Skeletal muscle satellite cell (primary cell): ENCODE measurements at regions not wholly inside any gene's neighbourhood (a gene's known extent, or its start where the extent isn't known, plus 50 kb on each side); places are given as distances from the start of the nearest gene placed in this dataset.
"Not testable (repeated sequence)": the region's sequence is repeated elsewhere in the genome, so short reads cannot be mapped to it uniquely, and the experiment has no call there.

Experiments used
- H3K27me3 ChIP-seq: 2 replicates; pipeline ENCODE4 v1.7.0; 2013; ENCODE audit warnings: low read length; ENCODE audit not compliant: control insufficient read depth, insufficient read depth
- H3K36me3 ChIP-seq: 2 replicates; pipeline ENCODE4 v1.7.0; 2013; ENCODE audit warnings: mild to moderate bottlenecking, control low read depth, low read length; ENCODE audit not compliant: insufficient read depth
- H3K4me1 ChIP-seq: 2 replicates; pipeline ENCODE4 v1.7.0; 2013; ENCODE audit warnings: low read length; ENCODE audit not compliant: control insufficient read depth, insufficient read depth
- H3K4me2 ChIP-seq: 2 replicates; pipeline ENCODE4 v1.7.0; 2013; ENCODE audit warnings: mild to moderate bottlenecking, low read length
- H3K4me3 ChIP-seq: 2 replicates; pipeline ENCODE4 v1.7.0; 2013; ENCODE audit warnings: low read length
- H3K9ac ChIP-seq: 2 replicates; pipeline ENCODE4 v1.7.0; 2013; ENCODE audit warnings: mild to moderate bottlenecking, low read depth, low read length, moderate library complexity
- H3K9me3 ChIP-seq: replicated peaks from 2 replicates; pipeline ENCODE4 v1.7.0; 2013; ENCODE audit warnings: mild to moderate bottlenecking, control low read depth, low read length

DNA sequence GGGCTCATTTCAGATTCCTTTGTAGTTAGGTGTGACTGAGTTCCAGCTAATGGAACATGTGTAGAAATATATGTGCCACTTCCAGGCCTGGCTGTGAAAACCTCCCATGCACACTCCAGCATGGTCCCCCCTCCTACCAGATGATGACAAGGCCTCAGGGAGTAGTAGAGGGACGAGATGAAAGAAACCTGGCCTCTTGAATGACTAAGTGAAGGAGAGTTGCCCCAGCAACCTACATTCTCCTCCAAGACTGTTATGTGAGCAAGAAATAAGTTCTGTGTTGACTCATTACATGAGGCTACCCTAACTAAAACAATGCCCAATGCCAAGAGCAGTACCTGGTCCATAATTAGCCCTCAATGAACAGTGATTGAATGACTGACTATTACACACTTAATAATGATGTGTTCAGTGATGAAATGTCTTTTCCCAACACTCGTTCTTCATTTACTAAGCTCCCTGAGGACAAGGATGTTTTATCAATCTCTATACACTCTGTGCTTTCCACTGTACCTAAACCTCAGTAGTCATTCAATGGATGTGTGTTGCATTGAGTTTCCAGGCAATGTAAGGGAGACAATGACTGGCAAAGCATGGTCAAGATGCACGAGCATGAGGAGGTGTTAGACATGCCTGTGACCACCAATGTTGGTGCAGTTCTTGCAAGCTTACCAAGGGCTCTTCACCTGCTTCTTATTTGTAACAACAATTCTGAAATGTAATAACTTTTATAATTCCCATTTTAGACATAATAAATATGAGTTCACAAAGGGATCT is 62.0 kb upstream of the BCL6 start:
- no peak overlapping the region for H3K4me2 ChIP-seq
- peaks cover 6% of the 10 kb centered on the region for H3K27me3 ChIP-seq
- no peak overlapping the region for H3K9ac ChIP-seq
- no peaks in the 10 kb centered on the region for H3K9me3 ChIP-seq
- H3K4me3 ChIP-seq, result no peak overlapping the region
- no peaks in the 10 kb centered on the region for H3K4me1 ChIP-seq
- H3K36me3 ChIP-seq, result no peaks in the 10 kb centered on the region

DNA sequence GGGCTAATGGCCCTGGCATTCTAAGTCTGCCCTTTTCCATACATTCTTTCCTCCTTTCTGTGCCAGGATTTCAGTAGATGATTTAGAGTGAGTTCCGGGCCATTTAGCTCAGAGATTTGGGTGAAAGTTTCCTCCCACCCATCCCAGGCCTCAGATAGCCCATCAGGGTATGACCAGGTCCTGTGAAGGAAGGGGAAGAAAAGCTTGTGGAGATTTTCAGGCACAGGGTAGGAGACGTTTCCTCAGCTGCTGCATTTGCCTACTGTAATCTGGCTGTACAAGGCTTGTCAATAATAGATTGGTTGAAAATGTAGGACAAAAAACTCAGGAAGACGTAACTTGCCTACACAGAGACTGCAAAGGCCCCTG is 63.2 kb upstream of the BCL6 start:
- H3K36me3 ChIP-seq, result no peaks in the 10 kb centered on the region
- H3K27me3 ChIP-seq, result peaks cover 6% of the 10 kb centered on the region
- H3K4me3 ChIP-seq, result no peak overlapping the region
- H3K4me2 ChIP-seq, result no peak overlapping the region
- no peaks in the 10 kb centered on the region for H3K4me1 ChIP-seq
- H3K9me3 ChIP-seq, result no peaks in the 10 kb centered on the region
- H3K9ac ChIP-seq, result no peak overlapping the region

DNA sequence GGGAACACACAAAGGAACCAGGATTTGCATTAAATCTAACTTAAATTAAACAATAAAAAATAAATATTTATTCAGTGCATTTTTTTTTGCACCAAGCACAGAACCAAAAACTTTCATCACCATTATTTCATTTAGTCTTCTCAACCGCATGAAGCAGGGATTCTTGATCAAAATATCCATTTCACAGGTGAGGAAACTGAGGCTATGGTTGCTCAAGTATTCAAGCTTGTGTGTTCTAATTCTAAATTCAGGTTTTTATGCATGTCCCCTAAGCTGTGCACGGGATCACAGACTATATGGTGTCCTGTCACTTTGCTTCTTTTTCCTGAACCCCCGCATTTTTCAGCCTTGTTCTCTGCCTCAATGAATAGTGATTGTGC is 64.3 kb upstream of the BCL6 start:
- no peak overlapping the region for H3K4me2 ChIP-seq
- H3K9ac ChIP-seq, result no peak overlapping the region
- no peaks in the 10 kb centered on the region for H3K4me1 ChIP-seq
- H3K9me3 ChIP-seq, result no peaks in the 10 kb centered on the region
- H3K36me3 ChIP-seq, result no peaks in the 10 kb centered on the region
- peaks cover 2% of the 10 kb centered on the region for H3K27me3 ChIP-seq
- H3K4me3 ChIP-seq, result no peak overlapping the region

DNA sequence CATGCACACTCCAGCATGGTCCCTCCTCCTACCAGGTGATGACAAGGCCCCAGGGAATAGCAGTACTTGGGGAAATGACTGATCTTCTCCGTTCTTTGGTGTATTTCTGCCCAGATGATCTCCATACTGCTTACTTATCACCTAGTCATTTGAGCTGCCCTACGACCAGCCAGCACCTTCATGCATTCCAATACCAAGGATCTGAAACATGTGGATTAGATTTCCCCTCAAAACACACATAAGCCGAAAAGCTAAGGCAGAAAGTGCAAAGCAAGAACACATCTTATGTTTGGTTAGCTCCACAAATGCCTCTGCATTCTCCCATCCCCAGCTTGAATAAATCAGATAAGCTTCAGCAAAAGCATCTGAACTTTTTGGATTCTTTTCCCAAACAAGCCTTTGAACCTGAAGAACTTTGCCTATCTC is 64.8 kb upstream of the BCL6 start:
- Histone ChIP-seq H3K36me3 (no peaks in the 10 kb centered on the region), H3K9me3 (no peaks in the 10 kb centered on the region), H3K27me3 (no peaks in the 10 kb centered on the region), H3K4me2 (no peak overlapping the region), H3K4me3 (no peak overlapping the region), H3K4me1 (no peaks in the 10 kb centered on the region), H3K9ac (no peak overlapping the region)

DNA sequence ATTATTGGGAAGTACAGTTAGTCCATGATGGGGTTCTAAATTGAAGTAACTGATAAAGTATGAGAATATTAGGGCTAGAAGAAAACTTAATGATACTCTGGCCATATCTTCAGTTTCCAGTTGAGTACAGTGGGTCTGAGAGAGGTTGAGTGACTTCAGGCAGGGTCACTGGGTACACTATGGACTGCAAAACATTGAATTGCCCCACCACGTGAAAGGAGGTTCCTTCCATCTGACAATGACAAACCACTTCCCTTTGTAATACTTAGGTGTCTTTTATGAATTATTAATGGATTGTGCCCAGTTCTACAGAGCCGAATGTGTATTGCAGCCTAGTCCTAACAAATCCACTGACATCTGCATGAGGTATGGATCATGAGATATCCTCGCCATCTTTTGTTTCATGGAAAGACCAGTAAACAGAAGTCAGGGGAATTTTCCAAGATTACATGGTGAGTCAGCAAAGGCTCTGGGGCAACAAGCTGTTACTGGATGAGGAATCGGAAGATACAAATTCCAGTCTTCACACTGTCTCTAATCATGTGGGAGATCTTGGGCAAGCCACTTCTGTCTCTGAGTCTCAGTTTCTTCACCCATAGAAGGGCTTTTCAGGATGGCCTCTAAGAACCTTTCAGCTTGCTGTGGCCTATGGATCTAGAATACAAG is 66.5 kb upstream of the BCL6 start:
- Histone ChIP-seq H3K4me2 (no peak overlapping the region), H3K4me1 (no peaks in the 10 kb centered on the region), H3K4me3 (no peak overlapping the region), H3K36me3 (no peaks in the 10 kb centered on the region), H3K9ac (no peak overlapping the region), H3K27me3 (no peaks in the 10 kb centered on the region), H3K9me3 (no peaks in the 10 kb centered on the region)

DNA sequence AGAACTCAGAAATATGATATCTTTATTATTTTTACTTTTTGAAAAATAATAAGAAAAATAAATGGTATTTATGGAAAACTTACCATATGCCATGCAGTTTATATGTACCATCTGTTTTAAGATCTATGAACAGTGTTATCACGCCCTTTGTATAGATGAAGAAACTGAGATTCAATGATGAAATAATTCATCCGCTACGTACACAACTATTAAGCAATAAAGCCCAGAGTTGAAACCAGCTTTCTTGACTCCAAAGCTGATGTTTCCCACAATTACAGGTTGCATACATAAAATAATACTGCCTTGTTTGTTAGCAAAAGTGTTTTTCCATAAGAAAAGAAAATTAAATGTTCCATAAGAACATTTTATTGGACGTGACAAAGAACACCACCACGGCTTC is 67.2 kb upstream of the BCL6 start:
- Histone ChIP-seq H3K36me3 (no peaks in the 10 kb centered on the region), H3K9me3 (no peaks in the 10 kb centered on the region), H3K27me3 (no peaks in the 10 kb centered on the region), H3K4me2 (no peak overlapping the region), H3K4me3 (no peak overlapping the region), H3K9ac (no peak overlapping the region), H3K4me1 (no peaks in the 10 kb centered on the region)

DNA sequence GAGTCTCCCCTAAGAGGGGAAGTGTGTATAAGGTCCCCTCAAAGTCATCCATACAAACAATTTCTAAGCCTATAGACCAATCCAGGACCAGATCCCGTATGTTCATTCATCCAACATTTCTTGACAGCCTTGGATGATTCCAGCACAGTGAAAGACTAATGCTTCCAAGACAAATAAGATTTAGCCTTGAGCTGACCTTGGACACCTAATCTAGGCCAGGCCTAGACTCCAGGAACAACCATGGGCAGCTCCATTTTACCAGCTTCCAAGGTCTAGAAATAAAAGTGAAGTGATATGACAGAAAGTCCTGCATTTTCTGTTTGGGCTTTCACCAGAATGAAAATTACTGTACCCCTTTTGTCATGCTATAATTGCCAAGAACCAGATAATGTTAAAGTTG is 67.9 kb upstream of the BCL6 start:
- H3K4me2 ChIP-seq, result no peak overlapping the region

DNA sequence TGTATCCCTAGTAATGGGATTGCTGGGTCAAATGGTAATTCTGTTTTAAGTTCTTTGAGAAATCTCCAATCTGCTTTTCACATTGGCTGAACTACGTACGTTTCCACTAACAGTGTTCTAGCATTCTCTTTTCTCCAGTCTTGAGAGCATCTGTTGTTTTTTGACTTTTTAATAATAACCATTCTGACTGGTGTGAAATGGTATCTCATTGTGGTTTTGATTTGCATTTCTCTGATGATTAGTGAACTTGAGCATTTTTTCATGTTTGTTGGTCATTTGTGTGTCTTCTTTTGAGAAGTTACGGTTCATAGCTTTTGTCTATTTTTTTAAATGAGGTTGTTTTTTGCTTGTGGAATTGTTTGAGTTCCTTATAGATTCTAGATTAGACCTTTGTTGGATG is 72.5 kb upstream of the BCL6 start:
- not testable (repeated sequence) for H3K9ac ChIP-seq, H3K9me3 ChIP-seq, H3K36me3 ChIP-seq, H3K4me2 ChIP-seq, H3K4me3 ChIP-seq, H3K4me1 ChIP-seq, H3K27me3 ChIP-seq

More for the DNA sequence above, 67.9 kb upstream of the BCL6 start:
- H3K36me3 ChIP-seq, result no peaks in the 10 kb centered on the region
- no peak overlapping the region for H3K4me3 ChIP-seq
- H3K4me1 ChIP-seq, result no peaks in the 10 kb centered on the region
- no peak overlapping the region for H3K9ac ChIP-seq
- H3K27me3 ChIP-seq, result no peaks in the 10 kb centered on the region
- H3K9me3 ChIP-seq, result no peaks in the 10 kb centered on the region

DNA sequence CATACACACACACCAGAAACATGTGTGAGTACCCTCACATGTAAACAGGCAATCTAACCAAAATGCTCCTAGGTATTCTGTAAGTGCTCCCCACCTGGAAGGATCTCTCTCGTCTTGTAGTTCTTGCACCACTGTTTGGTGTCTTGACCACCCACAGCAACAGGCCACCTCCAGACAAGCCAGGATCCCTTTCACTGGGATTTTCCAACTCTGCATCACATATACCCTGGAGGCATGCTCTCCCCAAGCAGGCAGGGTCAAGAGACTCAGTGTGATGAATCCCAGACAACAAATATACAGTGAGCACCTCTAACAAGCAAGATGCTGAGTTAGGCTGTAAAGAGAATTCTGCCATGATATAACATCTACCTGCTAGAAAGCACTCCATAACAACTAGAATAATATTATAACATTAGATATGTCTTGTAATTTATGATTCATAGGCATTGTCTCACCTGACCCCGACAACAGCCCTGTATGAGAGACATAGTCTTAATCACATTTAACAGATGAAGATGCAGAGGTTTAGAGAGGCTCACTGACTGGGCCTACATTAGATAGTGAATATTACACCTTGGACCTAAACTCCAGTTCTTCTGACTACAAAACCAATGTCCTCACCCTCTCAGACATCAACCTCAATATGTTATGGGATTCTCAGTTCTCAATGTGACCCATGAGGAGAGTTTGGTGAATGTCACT is 76.5 kb upstream of the BCL6 start:
- no peak overlapping the region for H3K4me2 ChIP-seq
- H3K27me3 ChIP-seq, result no peaks in the 10 kb centered on the region
- H3K36me3 ChIP-seq, result no peaks in the 10 kb centered on the region
- no peak overlapping the region for H3K4me3 ChIP-seq
- H3K9me3 ChIP-seq, result no peaks in the 10 kb centered on the region
- H3K9ac ChIP-seq, result no peak overlapping the region
- no peaks in the 10 kb centered on the region for H3K4me1 ChIP-seq

DNA sequence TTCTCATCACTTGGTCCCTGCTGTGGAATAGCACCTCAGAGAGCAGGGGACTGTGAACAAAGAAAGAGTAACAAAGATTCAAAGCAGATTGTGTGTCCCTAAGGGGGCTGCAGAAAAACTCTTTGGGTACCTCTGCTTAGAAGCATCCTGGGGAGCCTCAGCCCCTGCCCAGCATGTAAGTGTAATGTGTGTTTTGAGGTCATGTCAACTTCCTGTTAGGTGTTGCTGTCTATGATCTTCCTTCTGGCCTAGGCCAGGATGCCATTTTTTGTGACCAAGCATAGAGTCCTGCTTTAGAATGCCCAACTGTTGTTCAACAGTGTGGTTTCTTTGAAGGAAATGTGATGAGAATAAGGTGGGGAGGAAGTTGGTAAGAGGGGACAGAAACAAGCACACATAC is 77.1 kb upstream of the BCL6 start:
- Histone ChIP-seq H3K4me1 (no peaks in the 10 kb centered on the region), H3K9me3 (no peaks in the 10 kb centered on the region)

DNA sequence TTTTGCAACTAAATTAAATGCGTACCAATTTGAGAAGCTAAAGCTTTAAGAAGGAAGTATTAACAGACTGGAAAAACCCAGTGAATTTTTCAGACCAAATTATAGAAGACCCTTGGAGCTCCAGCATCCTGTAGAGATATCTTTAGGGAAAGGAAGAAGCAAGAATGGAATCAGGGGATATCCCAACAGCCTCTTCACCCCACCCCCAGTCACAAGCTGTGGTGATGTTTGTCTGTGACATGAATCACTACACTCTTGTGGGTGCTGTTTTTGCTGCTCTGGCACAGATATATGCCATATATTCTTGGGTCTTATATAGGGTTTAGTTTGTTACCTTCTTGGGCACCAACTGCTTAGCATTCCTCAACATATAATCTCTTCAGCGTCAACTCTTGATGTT is 78.5 kb upstream of the BCL6 start:
- Histone ChIP-seq H3K4me3 (no peak overlapping the region), H3K9ac (no peak overlapping the region), H3K4me2 (no peak overlapping the region), H3K27me3 (no peaks in the 10 kb centered on the region), H3K9me3 (no peaks in the 10 kb centered on the region), H3K36me3 (no peaks in the 10 kb centered on the region), H3K4me1 (no peaks in the 10 kb centered on the region)

More for the DNA sequence above, 77.1 kb upstream of the BCL6 start:
- Histone ChIP-seq H3K27me3 (no peaks in the 10 kb centered on the region), H3K4me2 (no peak overlapping the region), H3K4me3 (no peak overlapping the region), H3K36me3 (no peaks in the 10 kb centered on the region), H3K9ac (no peak overlapping the region)
